ENCODE measurements at regions not wholly inside any gene's neighbourhood (a gene's known extent, or its start where the extent isn't known, plus 50 kb on each side); places are given as distances from the start of the nearest gene placed in this dataset.

GRCh38 chrX:124827258-124827845 lies 481.0 kb downstream of the SH2D1A start:
- Mint-ChIP-seq H3K27ac (ENCODE audit: unreplicated experiment) (no peak overlapping the region), H3K9me3 (ENCODE audit: low read depth) (no peaks in the 10 kb centered on the region), H3K27me3 (ENCODE audit: low read depth) (no peaks in the 10 kb centered on the region), H3K4me1 (ENCODE audit: low read depth) (no peaks in the 10 kb centered on the region), H3K36me3 (ENCODE audit: low read depth) (no peaks in the 10 kb centered on the region), H3K4me3 (ENCODE audit: unreplicated experiment) (no peak overlapping the region)
- no peak for DNase-seq (ENCODE audit: low spot score)
- no peak for TF ChIP-seq CTCF (IDR thresholded peaks at IDR 0.05)

DNA sequence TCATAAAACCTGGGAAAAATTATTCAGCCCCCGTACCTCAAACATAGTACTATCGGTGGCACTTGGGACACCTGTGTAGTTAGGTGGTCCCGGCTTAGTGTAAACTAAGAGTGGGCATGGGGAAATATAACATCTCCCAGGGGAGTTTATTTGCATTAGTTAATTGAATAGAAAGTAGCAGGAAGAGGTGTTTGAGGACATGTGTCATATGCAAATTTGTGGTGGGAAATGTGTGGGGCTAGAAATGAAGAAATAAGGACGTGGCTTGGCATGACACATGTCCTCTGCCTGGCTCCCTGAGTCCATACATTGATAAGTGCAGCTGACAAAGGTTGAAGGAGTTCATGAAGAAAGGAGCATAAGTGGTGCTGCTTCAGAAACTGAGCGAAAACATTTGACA lies 483.6 kb downstream of the SH2D1A start:
- no peak for TF ChIP-seq CTCF (IDR thresholded peaks at IDR 0.05)
- H3K4me3 Mint-ChIP-seq (ENCODE audit: unreplicated experiment) = no peak overlapping the region
- H3K36me3 Mint-ChIP-seq (ENCODE audit: low read depth) = no peaks in the 10 kb centered on the region
- H3K27ac Mint-ChIP-seq (ENCODE audit: unreplicated experiment) = no peak overlapping the region
- H3K27me3 Mint-ChIP-seq (ENCODE audit: low read depth) = no peaks in the 10 kb centered on the region
- H3K4me1 Mint-ChIP-seq (ENCODE audit: low read depth) = no peaks in the 10 kb centered on the region
- no peaks in the 10 kb centered on the region for H3K9me3 Mint-ChIP-seq (ENCODE audit: low read depth)
- DNase-seq (ENCODE audit: low spot score) = no peak

- no peak overlapping the region for H3K4me3 Mint-ChIP-seq (ENCODE audit: unreplicated experiment)
- no peaks in the 10 kb centered on the region for H3K27me3 Mint-ChIP-seq (ENCODE audit: low read depth)
- no peaks in the 10 kb centered on the region for H3K36me3 Mint-ChIP-seq (ENCODE audit: low read depth)
- no peak overlapping the region for H3K27ac Mint-ChIP-seq (ENCODE audit: unreplicated experiment)
- no peaks in the 10 kb centered on the region for H3K4me1 Mint-ChIP-seq (ENCODE audit: low read depth)
- no peak for TF ChIP-seq CTCF (IDR thresholded peaks at IDR 0.05)
- no peaks in the 10 kb centered on the region for H3K9me3 Mint-ChIP-seq (ENCODE audit: low read depth)
- DNase-seq (ENCODE audit: low spot score) = no peak
Measured at GRCh38 chrX:124836786-124837185, 482.9 kb upstream of the TEX13C start.

- no peaks in the 10 kb centered on the region for H3K4me1 Mint-ChIP-seq (ENCODE audit: low read depth)
- no peak for TF ChIP-seq CTCF (IDR thresholded peaks at IDR 0.05)
- H3K9me3 Mint-ChIP-seq (ENCODE audit: low read depth) = no peaks in the 10 kb centered on the region
- H3K4me3 Mint-ChIP-seq (ENCODE audit: unreplicated experiment) = no peak overlapping the region
- no peak for DNase-seq (ENCODE audit: low spot score)
- peaks cover 9% of the 10 kb centered on the region for H3K27me3 Mint-ChIP-seq (ENCODE audit: low read depth)
- H3K36me3 Mint-ChIP-seq (ENCODE audit: low read depth) = no peaks in the 10 kb centered on the region
- H3K27ac Mint-ChIP-seq (ENCODE audit: unreplicated experiment) = no peak overlapping the region
Measured at GRCh38 chrX:124842205-124842604, 477.5 kb upstream of the TEX13C start.

GRCh38 chrX:124860736-124861135 lies 458.9 kb upstream of the TEX13C start:
- peaks cover 17% of the 10 kb centered on the region for H3K9me3 Mint-ChIP-seq (ENCODE audit: low read depth)
- peaks cover 3% of the 10 kb centered on the region for H3K27me3 Mint-ChIP-seq (ENCODE audit: low read depth)
- no peak for TF ChIP-seq CTCF (IDR thresholded peaks at IDR 0.05)
- H3K27ac Mint-ChIP-seq (ENCODE audit: unreplicated experiment) = no peak overlapping the region
- no peaks in the 10 kb centered on the region for H3K36me3 Mint-ChIP-seq (ENCODE audit: low read depth)
- no peak for DNase-seq (ENCODE audit: low spot score)
- H3K4me3 Mint-ChIP-seq (ENCODE audit: unreplicated experiment) = no peak overlapping the region
- peaks cover 10% of the 10 kb centered on the region for H3K4me1 Mint-ChIP-seq (ENCODE audit: low read depth)
